Kidney capillary endothelial cell (primary cell): ENCODE measurements at regions not wholly inside any gene's neighbourhood (a gene's known extent, or its start where the extent isn't known, plus 50 kb on each side); places are given as distances from the start of the nearest gene placed in this dataset.
"Not testable (repeated sequence)": the region's sequence is repeated elsewhere in the genome, so short reads cannot be mapped to it uniquely, and the experiment has no call there.

Experiments
- DNase-seq: peaks from one replicate; pipeline ENCODE4 v3.0.0-alpha.2; 2018; ENCODE audit warnings: low spot score

DNA sequence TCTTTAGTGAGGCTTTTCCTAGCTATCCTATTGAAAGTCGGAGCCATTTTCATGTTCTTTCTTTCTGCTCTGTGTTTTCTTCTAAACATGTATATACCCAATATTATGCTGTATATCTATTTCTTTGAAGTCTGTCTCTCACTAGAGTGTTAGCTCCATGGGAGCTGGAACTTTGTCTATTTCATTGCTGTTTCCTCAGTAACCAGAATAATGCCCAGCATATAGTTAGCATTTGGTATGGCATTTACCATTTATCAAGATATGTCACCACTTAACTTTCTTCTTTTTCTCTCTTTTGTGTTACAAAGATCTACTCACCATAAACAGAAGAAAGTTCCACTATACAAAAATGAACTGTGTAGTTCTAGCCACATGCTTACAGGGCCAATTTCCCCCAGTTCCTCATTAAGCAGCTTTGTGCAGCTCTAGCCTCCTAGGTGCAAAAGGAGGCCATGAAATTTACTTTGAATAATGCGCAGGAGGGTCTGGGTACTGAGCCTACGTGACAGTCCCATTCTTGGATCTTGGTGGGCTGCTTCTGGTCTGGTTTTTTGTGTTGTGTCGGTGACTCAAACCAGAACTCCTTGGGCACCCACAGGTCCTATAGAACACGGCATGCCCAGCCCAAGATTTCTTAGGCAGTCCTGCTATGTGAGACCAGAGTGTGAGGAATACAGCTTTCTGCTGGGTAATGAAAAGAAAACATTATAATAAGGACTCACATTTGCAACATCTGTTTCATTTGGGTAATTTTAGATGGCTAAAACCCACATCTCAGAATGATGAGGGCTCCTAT is 302.3 kb upstream of the IGFBP7 start:
- no peak for DNase-seq

DNA sequence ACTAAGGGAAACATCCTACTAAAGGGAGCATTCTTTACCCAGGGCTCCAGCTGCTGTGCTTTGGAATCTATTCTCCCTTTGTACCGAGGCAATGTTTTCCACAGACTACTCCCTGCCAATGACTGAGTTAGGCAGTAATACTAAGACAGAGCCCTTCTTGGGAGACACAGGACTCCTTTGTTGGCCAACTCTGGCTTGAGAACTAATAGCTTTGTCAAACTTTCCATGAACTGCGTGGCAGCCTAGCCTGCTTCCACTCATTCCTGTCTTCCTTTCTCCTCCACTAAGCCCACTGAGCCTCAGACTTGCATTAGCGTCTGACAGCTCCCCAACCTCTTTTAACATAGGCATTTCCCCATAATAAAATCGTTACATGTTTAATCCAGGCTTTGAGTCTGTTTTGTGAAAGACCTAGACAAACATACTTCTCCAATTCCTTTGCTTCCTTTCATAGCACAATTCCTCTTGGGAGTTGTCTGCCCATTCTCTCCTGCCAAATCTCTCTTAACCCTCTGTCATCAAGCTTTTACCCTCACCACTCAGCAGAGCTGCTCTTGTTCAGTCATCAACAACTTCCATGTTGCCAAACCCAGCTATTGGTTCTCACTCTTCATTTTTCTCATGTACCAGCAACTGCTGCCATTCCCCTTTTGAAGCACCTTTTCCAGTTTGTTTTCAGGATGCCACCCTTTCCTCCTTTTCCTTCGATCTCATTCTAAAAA is 300.3 kb upstream of the IGFBP7 start:
- DNase-seq: no peak

- no peak for DNase-seq
Measured at GRCh38 chr4:57405359-57405758, 295.2 kb upstream of the IGFBP7 start.

DNA sequence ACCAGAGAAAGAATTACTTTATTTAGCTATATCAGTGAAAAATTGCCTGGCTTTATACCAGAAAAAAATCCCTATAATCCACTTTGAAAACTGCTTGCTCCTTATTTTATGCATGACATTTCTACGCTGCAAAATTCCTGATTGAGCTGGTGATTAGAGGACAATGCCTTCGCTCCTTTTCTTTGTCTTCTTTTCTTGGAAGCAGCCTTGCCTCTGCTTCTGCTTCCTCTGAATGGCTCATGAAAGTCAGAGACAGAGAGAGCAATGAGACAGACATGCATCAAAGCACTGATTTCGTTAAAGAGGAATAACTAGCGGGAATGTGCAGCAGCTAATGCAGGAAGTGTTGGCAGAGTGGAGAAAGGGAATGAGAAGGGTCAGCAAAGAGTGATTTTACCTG is 294.3 kb upstream of the IGFBP7 start:
- DNase-seq: no peak

DNA sequence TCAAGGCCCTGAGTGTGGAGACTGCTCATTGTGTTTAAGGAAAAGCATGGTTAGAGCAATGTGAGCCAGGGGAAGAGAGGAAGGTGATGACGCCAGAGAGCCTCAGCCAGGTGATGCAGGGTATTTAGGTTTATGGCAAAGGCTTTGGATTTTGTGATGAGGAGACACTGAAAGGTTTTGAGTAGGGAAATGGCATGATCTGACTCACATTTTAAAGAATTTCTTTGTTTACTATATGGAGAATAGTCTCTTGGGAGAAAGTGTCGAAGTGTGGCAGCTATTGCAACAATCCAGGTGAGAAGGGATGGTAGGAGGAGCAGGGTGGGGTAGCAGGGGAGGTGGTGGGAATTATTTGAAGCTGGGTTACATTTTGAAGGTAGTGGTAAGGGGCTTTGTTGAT is 293.4 kb upstream of the IGFBP7 start:
- DNase-seq: no peak

- no peak for DNase-seq
Measured at GRCh38 chr4:57401586-57401985, 291.4 kb upstream of the IGFBP7 start.

- no peak for DNase-seq
Measured at GRCh38 chr4:57378766-57379165, 268.6 kb upstream of the IGFBP7 start.

- DNase-seq: no peak
Measured at GRCh38 chr4:57374866-57375595, 264.8 kb upstream of the IGFBP7 start.

DNA sequence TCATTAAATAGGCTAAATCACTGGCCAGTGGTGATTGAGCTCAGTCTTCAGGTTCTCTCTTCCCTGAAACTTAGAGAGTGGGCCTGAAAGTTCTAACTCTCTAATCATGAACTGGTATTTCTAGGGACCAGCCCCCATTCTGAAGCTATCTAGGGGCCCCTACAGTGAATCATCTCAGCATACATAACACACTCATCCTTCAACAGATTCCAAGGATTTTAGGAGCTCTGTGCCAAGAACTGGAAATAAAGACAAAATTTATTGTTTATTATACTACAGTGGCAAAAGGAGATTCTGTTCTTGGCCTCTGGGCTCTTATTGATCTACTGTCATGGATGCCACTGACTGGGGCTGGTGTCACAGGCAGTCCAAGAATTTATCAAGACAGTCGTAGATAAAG is 263.8 kb upstream of the IGFBP7 start:
- DNase-seq: no peak

DNA sequence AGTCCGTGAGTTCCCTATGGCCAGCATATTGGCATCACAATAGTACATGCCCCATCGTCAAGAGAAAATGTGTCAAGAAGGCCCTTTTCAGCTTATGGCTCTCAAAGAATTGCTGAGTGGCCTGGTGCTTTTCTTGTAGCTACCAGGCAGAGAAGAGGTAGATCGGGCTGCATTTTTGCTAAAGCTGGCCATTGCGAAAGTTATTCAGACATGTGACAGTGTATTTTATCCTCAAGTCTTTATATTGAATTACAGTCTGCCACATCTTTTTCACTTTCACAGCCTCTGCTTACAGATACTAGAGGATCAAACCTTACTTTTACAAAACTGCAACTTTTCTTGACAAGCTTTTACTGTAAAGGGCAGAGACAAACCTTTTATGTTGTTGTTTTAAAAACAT is 261.5 kb upstream of the IGFBP7 start:
- no peak for DNase-seq

GRCh38 chr4:57370691-57371090 is 260.5 kb upstream of the IGFBP7 start:
- DNase-seq: no peak

DNA sequence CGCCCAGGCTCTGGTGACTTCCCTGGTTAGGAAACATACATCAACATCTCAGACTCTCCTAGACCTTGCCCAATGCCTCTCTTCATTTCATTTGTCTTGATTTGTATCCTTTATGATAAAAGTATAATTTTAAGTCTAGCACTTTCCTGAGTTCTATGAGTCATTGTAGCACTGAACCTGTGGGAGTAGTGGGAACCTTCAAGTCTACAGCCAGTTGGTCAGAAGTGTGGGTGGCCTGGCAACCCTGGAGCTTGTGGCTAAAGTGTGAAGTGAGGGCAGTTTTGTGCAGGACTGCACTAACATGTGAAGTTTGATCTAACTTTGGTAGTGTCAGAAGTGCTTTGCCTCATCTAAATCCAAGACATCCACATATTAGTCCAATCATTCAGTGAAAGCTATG is 259.3 kb upstream of the IGFBP7 start:
- no peak for DNase-seq

- DNase-seq: no peak
Measured at GRCh38 chr4:57364255-57364654, 254.1 kb upstream of the IGFBP7 start.

DNA sequence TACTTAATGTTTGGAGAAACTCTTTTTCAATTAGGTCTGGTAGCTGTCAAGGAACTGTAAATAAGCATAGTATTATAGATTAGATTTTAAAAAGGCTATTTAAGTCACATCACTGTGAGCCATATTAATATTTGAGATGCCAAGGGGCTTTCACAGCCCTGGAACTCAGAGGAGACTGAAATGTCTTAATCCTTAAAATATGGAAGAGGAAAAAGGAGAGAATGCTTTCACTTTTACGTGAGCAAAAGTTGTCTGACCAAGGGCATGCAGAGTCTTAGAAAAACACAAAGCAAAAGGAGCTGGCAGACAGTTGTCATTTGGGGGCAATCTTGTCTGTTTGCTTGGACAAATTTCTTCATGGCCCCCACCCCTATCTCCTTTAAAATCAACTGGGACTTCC is 253.2 kb upstream of the IGFBP7 start:
- DNase-seq: no peak

- no peak for DNase-seq
Measured at GRCh38 chr4:57360681-57361080, 250.5 kb upstream of the IGFBP7 start.

GRCh38 chr4:57355101-57355665 is 245.0 kb upstream of the IGFBP7 start:
- DNase-seq: no peak

GRCh38 chr4:57351731-57352130 is 241.5 kb upstream of the IGFBP7 start:
- no peak for DNase-seq

GRCh38 chr4:57344296-57344695 is 234.1 kb upstream of the IGFBP7 start:
- no peak for DNase-seq

DNA sequence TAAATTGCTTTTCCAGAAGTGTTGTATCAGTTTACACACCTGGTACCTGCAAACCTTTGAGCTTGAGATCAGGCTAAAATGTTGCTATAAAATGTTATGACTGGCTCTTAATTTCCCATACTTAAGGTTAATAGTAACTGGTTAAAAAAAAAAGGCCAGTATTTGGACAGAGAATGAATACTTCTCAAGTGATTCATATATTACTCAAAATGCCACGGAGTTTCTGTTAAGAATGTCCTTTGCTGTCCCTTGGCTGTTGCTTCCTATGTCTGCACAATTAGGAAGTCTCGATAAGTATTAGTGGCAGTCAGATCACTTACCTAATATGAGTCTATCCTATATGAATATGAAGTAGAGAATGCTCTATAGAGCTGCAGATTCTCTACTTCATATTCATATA is 232.2 kb upstream of the IGFBP7 start:
- no peak for DNase-seq

DNA sequence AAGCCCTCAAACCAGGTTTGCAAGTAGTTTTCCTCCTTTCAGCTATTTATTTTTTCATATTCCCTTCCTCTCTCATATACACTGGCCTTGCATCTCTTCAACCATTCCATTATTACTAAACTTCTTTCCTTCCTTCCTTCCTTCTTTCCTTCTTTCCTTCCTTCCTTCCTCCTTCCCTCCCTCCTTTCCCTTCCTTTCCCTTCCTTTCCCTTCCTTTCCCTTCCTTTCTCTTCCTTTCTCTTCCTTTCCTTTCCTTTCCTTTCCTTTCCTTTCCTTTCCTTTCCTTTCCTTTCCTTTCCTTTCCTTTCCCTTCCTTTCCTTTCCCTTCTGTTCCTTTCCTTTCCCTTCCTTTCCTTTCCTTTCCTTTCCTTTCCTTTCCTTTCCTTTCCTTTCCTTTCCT is 228.7 kb upstream of the IGFBP7 start:
- DNase-seq: not testable (repeated sequence)

- no peak for DNase-seq
Measured at GRCh38 chr4:57333684-57334083, 223.5 kb upstream of the IGFBP7 start.

DNA sequence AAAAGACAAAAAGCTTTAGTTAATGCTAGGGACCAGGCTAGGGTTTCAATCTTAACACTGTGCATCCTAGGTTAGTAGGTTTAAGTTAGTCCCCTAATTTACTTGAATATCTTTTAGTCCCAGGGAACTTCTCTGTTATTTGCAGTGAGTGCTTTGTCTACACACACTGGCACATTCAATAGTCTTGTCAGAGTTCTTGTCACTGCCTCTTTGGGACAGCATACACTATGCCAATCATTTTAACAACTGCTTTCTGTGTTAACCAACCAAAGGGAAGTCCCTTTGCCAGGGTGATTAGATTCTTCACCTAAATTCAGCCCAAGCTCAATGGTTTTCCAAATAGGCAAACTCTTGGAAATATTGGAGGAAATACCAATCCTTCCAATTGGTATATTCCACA is 221.8 kb upstream of the IGFBP7 start:
- no peak for DNase-seq

GRCh38 chr4:57329279-57329678 is 219.1 kb upstream of the IGFBP7 start:
- no peak for DNase-seq
